Gastrocnemius medialis (tissue), 4 donors: ENCODE measurements at regions not wholly inside any gene's neighbourhood (a gene's known extent, or its start where the extent isn't known, plus 50 kb on each side); places are given as distances from the start of the nearest gene placed in this dataset.

Source experiments
- CTCF ChIP-seq, 5 experiments: fragments of 450-650 bp in 3 of 5; fragments of 200-600 bp in 2 of 5; sonication (generic) in 2 of 5; IDR thresholded peaks in 4 of 5; conservative IDR thresholded peaks in 1 of 5; 1 replicate in 4 of 5; 2 replicates in 1 of 5; pipeline ENCODE4 v1.5.1; 2016 to 2019; ENCODE audit warnings: antibody characterized with exemption in 5 of 5, mild to moderate bottlenecking in 3 of 5, moderate library complexity in 3 of 5
- POLR2A ChIP-seq, 2 donors: fragments of 450-650 bp; IDR thresholded peaks; one replicate each; pipeline ENCODE4 v1.6.1; 2017; ENCODE audit warnings: antibody characterized with exemption in 2 of 2, mild to moderate bottlenecking in 2 of 2, moderate library complexity in 2 of 2

- no peak for TF ChIP-seq POLR2A (IDR thresholded peaks at IDR 0.05)
- TF ChIP-seq CTCF (IDR thresholded peaks at IDR 0.05 in 4 of 5, conservative IDR thresholded peaks at IDR 0.05 in 1 of 5): no peak
Observed at GRCh38 chr5:25516141-25516540, 871.4 kb upstream of the CDH10 start.
